ENCODE measurements at regions not wholly inside any gene's neighbourhood (a gene's known extent, or its start where the extent isn't known, plus 50 kb on each side); places are given as distances from the start of the nearest gene placed in this dataset.

DNA sequence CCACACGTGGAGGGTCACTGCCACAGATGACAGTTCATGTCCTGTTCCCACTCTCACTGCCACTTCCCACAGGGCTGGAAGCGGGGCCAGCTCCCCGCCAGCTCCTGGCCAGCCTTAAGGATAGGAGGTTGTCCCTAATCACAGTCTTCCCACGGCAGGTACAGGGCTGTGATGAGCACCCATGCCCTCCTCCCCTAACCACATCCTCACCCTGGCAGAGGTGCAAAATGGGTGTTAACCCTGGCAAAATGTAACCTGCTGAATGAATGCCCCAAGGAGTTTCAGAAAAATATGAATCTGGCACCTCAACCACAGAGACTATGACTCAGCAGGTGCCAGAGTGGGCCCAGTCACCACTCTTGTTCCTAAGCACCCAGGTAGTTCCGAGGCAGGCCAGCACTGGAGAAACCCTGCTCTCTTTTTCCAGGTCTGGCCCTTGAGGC lies 185.1 kb upstream of the TPM1 start:
- TF ChIP-seq EZH2 (IDR thresholded peaks at IDR 0.05; ENCODE audit: borderline replicate concordance, insufficient read depth, low read length, poor library complexity, severe bottlenecking) (no peak), TAF1 (IDR thresholded peaks at IDR 0.05; ENCODE audit: low read depth) (no peak)
- TF ChIP-seq, protein P1, sequence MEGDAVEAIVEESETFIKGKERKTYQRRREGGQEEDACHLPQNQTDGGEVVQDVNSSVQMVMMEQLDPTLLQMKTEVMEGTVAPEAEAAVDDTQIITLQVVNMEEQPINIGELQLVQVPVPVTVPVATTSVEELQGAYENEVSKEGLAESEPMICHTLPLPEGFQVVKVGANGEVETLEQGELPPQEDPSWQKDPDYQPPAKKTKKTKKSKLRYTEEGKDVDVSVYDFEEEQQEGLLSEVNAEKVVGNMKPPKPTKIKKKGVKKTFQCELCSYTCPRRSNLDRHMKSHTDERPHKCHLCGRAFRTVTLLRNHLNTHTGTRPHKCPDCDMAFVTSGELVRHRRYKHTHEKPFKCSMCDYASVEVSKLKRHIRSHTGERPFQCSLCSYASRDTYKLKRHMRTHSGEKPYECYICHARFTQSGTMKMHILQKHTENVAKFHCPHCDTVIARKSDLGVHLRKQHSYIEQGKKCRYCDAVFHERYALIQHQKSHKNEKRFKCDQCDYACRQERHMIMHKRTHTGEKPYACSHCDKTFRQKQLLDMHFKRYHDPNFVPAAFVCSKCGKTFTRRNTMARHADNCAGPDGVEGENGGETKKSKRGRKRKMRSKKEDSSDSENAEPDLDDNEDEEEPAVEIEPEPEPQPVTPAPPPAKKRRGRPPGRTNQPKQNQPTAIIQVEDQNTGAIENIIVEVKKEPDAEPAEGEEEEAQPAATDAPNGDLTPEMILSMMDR (IDR thresholded peaks at IDR 0.05; ENCODE audit: poor library complexity, severe bottlenecking) = no peak
- TF ChIP-seq, protein P2, sequence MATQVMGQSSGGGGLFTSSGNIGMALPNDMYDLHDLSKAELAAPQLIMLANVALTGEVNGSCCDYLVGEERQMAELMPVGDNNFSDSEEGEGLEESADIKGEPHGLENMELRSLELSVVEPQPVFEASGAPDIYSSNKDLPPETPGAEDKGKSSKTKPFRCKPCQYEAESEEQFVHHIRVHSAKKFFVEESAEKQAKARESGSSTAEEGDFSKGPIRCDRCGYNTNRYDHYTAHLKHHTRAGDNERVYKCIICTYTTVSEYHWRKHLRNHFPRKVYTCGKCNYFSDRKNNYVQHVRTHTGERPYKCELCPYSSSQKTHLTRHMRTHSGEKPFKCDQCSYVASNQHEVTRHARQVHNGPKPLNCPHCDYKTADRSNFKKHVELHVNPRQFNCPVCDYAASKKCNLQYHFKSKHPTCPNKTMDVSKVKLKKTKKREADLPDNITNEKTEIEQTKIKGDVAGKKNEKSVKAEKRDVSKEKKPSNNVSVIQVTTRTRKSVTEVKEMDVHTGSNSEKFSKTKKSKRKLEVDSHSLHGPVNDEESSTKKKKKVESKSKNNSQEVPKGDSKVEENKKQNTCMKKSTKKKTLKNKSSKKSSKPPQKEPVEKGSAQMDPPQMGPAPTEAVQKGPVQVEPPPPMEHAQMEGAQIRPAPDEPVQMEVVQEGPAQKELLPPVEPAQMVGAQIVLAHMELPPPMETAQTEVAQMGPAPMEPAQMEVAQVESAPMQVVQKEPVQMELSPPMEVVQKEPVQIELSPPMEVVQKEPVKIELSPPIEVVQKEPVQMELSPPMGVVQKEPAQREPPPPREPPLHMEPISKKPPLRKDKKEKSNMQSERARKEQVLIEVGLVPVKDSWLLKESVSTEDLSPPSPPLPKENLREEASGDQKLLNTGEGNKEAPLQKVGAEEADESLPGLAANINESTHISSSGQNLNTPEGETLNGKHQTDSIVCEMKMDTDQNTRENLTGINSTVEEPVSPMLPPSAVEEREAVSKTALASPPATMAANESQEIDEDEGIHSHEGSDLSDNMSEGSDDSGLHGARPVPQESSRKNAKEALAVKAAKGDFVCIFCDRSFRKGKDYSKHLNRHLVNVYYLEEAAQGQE (IDR thresholded peaks at IDR 0.05; ENCODE audit: borderline replicate concordance) = no peak
